IMR-90 (cell line): ENCODE measurements at regions not wholly inside any gene's neighbourhood (a gene's known extent, or its start where the extent isn't known, plus 50 kb on each side); places are given as distances from the start of the nearest gene placed in this dataset.

ENCODE experiments used
- ATAC-seq: fragments of 200-7000 bp; cut with Tn5 transposase; 2 replicates; pipeline ENCODE4 v1.9.1; 2020; ENCODE audit warnings: low read depth, mild to moderate bottlenecking, moderate library complexity
- BruUV-seq: library from RNA; stranded (reverse); fragments of 400-500 nt; replicated peaks from 2 replicates; lab custom pipeline; 2021; lab: Mats Ljungman, UMichigan
- CTCF ChIA-PET: fragments of 300-600 bp; formaldehyde crosslinking; extraction: SDS; loops from one replicate; lab custom pipeline; 2021; ENCODE audit warnings: antibody characterized with exemption; lab: Yijun Ruan, JAX
- POLR2A ChIA-PET: fragments of 300-600 bp; sonication (Branson Sonifier 250); formaldehyde crosslinking; loops from one replicate; lab custom pipeline; 2022; ENCODE audit warnings: antibody characterized with exemption; ENCODE audit not compliant: unreplicated experiment; lab: Charles Lee
- DNase-seq: peaks from one replicate; pipeline ENCODE4 v3.0.0; 2013
- H2AFZ ChIP-seq: replicated peaks from 2 replicates; pipeline ENCODE3; 2013; ENCODE audit warnings: low read length, mild to moderate bottlenecking; ENCODE audit not compliant: poor library complexity
- H2AK5ac ChIP-seq: 2 replicates; pipeline ENCODE4 v1.6.1; 2013; ENCODE audit warnings: low read depth, low read length, inconsistent platforms
- H2AK9ac ChIP-seq: replicated peaks from 2 replicates; pipeline ENCODE3; 2013; ENCODE audit warnings: mild to moderate bottlenecking, low read depth, low read length, moderate library complexity; ENCODE audit not compliant: poor library complexity
- H2BK120ac ChIP-seq: 2 replicates; pipeline ENCODE4 v1.6.1; 2013; ENCODE audit warnings: low read depth, low read length, inconsistent platforms
- H2BK15ac ChIP-seq: 3 replicates; pipeline ENCODE4 v1.6.1; 2013; ENCODE audit warnings: low read depth, low read length, inconsistent platforms
- H2BK20ac ChIP-seq: 2 replicates; pipeline ENCODE4 v1.6.1; 2013; ENCODE audit warnings: low read depth, mild to moderate bottlenecking, inconsistent platforms, low read length, moderate library complexity
- H2BK5ac ChIP-seq: 2 replicates; pipeline ENCODE4 v1.6.1; 2013; ENCODE audit warnings: mild to moderate bottlenecking, low read depth, low read length, inconsistent platforms; ENCODE audit not compliant: poor library complexity, severe bottlenecking
- H3K14ac ChIP-seq: replicated peaks from 2 replicates; pipeline ENCODE4 v1.6.1; 2013; ENCODE audit warnings: low read depth, low read length, inconsistent platforms
- H3K18ac ChIP-seq: 2 replicates; pipeline ENCODE4 v1.6.1; 2013; ENCODE audit warnings: low read depth, low read length, control low read depth
- H3K23ac ChIP-seq: 2 replicates; pipeline ENCODE4 v1.6.1; 2013; ENCODE audit warnings: low read depth, low read length, inconsistent platforms
- H3K27ac ChIP-seq: 2 replicates; pipeline ENCODE4 v1.5.1; 2013; ENCODE audit warnings: mild to moderate bottlenecking, control low read depth, low read length; ENCODE audit not compliant: insufficient read depth
- H3K27me3 ChIP-seq: 2 replicates; pipeline ENCODE4 v1.6.1; 2013; ENCODE audit warnings: low read length; ENCODE audit not compliant: control insufficient read depth, insufficient read depth
- H3K36me3 ChIP-seq: 2 replicates; pipeline ENCODE4 v1.6.1; 2013; ENCODE audit warnings: low read length, mixed read lengths; ENCODE audit not compliant: control insufficient read depth, insufficient read depth
- H3K4ac ChIP-seq: 2 replicates; pipeline ENCODE4 v1.6.1; 2013; ENCODE audit warnings: low read depth, low read length, inconsistent platforms
- H3K4me1 ChIP-seq: 2 replicates; pipeline ENCODE4 v1.6.1; 2013; ENCODE audit warnings: low read length, mixed read lengths; ENCODE audit not compliant: control insufficient read depth, insufficient read depth
- H3K4me2 ChIP-seq: 2 replicates; pipeline ENCODE4 v1.6.1; 2013; ENCODE audit warnings: low read depth, mild to moderate bottlenecking, control low read depth, low read length, moderate library complexity
- H3K4me3 ChIP-seq: 2 replicates; pipeline ENCODE4 v1.5.1; 2013; ENCODE audit warnings: low read depth, mild to moderate bottlenecking, control low read depth, low read length, moderate library complexity; ENCODE audit not compliant: insufficient read depth
- H3K56ac ChIP-seq: 2 replicates; pipeline ENCODE4 v1.6.1; 2013; ENCODE audit warnings: low read length, inconsistent platforms; ENCODE audit not compliant: insufficient read depth; ENCODE audit errors: extremely low read depth
- H3K79me1 ChIP-seq, 2 experiments: 2 replicates each; pipeline ENCODE4 v1.6.1; 2013; ENCODE audit warnings: low read length in 2 of 2, inconsistent platforms in 1 of 2, low read depth in 1 of 2
- H3K9ac ChIP-seq: 2 replicates; pipeline ENCODE4 v1.6.1; 2013; ENCODE audit warnings: low read depth, low read length, control low read depth
- H3K9me1 ChIP-seq: 2 replicates; pipeline ENCODE4 v1.6.1; 2013; ENCODE audit warnings: low read length, inconsistent platforms; ENCODE audit not compliant: insufficient read depth
- H3K9me3 ChIP-seq: 2 replicates; pipeline ENCODE4 v1.6.1; 2013; ENCODE audit warnings: low read length; ENCODE audit not compliant: control insufficient read depth, insufficient read depth
- H4K20me1 ChIP-seq: 2 replicates; pipeline ENCODE4 v1.6.1; 2013; ENCODE audit warnings: low read length, inconsistent platforms; ENCODE audit not compliant: insufficient read depth
- H4K5ac ChIP-seq: 2 replicates; pipeline ENCODE4 v1.6.1; 2013; ENCODE audit warnings: mild to moderate bottlenecking, low read depth, low read length, control low read depth
- H4K8ac ChIP-seq, 2 experiments: 2 replicates each; pipeline ENCODE4 v1.6.1; 2013; ENCODE audit warnings: low read depth in 2 of 2, low read length in 2 of 2, control low read depth in 1 of 2, inconsistent platforms in 1 of 2
- H4K91ac ChIP-seq: 2 replicates; pipeline ENCODE4 v1.6.1; 2013; ENCODE audit warnings: low read depth, low read length, inconsistent platforms; ENCODE audit not compliant: insufficient read depth
- NFE2L2 ChIP-seq: fragments of 150-350 bp; IDR thresholded peaks from 2 replicates; pipeline ENCODE4 v1.6.1; 2016; ENCODE audit warnings: low read depth, mild to moderate bottlenecking, low read length
- RFX5 ChIP-seq: IDR thresholded peaks from 2 replicates; pipeline ENCODE4 v1.8.0; 2012; ENCODE audit warnings: low read depth, mild to moderate bottlenecking, low read length, moderate library complexity
- WGBS, 2 experiments: methylation state at CpG; one replicate each; pipeline versions ENCODE4 v1.1.5 to v1.1.7; 2013; ENCODE audit warnings: missing lambda C conversion rate in 2 of 2; ENCODE audit not compliant: insufficient read length in 1 of 2; ENCODE audit errors: extremely low coverage in 2 of 2; 5-methylcytosine and 5-hydroxymethylcytosine counted together
- dilution Hi-C: fragments of 300-500 bp; cut with HindIII; formaldehyde crosslinking; loops from one replicate; pipeline ENCODE4 v1.14.3; 2018; ENCODE audit warnings: low sequenced_read_pairs; ENCODE audit not compliant: unreplicated experiment
- in situ Hi-C: fragments of 300-500 bp; cut with MboI; formaldehyde crosslinking; loops from 3 replicates; pipeline ENCODE4 v1.14.3; 2019; ENCODE audit warnings: low sequenced_read_pairs, inconsistent platforms, mixed read lengths
- intact Hi-C: fragments of 100-400 bp; cut with micrococcal nuclease; formaldehyde crosslinking; loops from 2 replicates; pipeline ENCODE4 v1.10.0; 2022

GRCh38 chr3:81922404-81922803 lies 161.0 kb upstream of the GBE1 start:
- H2BK15ac ChIP-seq = no peak overlapping the region
- H4K5ac ChIP-seq = no peak overlapping the region
- H3K79me1 ChIP-seq = no peaks in the 10 kb centered on the region
- no peaks in the 10 kb centered on the region for H3K9me3 ChIP-seq
- no peak overlapping the region for H2BK120ac ChIP-seq
- in situ Hi-C loops (no loop called here), dilution Hi-C loops (no loop called here), intact Hi-C loops (no loop called here)
- H3K4me1 ChIP-seq = no peaks in the 10 kb centered on the region
- no peak overlapping the region for H3K4me2 ChIP-seq
- CTCF ChIA-PET = interaction anchor here (0.8 kb wide), 1 partner anchor 11 kb away, joined by 4 read pairs; no protein-coding TSS in a partner anchor
- no peak overlapping the region for H3K56ac ChIP-seq
- no peak overlapping the region for H2AFZ ChIP-seq
- no peak overlapping the region for H3K9ac ChIP-seq
- DNase-seq (no peak), ATAC-seq (no peak)
- H3K4me3 ChIP-seq = no peak overlapping the region
- POLR2A ChIA-PET = no interaction called here
- no TSS peak for BruUV-seq
- no peak overlapping the region for H4K8ac ChIP-seq
- no peak overlapping the region for H2AK5ac ChIP-seq
- WGBS, 2 experiments = no CpG with 5 or more reads among the region's 1 CpG
- H3K14ac ChIP-seq = no peak overlapping the region
- no peak overlapping the region for H2BK5ac ChIP-seq
- no peak overlapping the region for H2BK20ac ChIP-seq
- no peak overlapping the region for H3K18ac ChIP-seq
- H3K23ac ChIP-seq = no peak overlapping the region
- H3K27me3 ChIP-seq = no peaks in the 10 kb centered on the region
- H3K9me1 ChIP-seq = no peaks in the 10 kb centered on the region
- no peak overlapping the region for H4K91ac ChIP-seq
- H4K20me1 ChIP-seq = no peaks in the 10 kb centered on the region
- no peak overlapping the region for H3K27ac ChIP-seq
- 0 out of 2 replicates have a peak, but pooled peaks have one; percentile 47 for TF ChIP-seq NFE2L2
- no peak for TF ChIP-seq RFX5
- H2AK9ac ChIP-seq = no peak overlapping the region
- H3K36me3 ChIP-seq = no peaks in the 10 kb centered on the region
- no peak overlapping the region for H3K4ac ChIP-seq
